ENCODE measurements at regions not wholly inside any gene's neighbourhood (a gene's known extent, or its start where the extent isn't known, plus 50 kb on each side); places are given as distances from the start of the nearest gene placed in this dataset.
A peak's percentile ranks its signal among the peaks of the same experiment; 100 is the strongest.

DNA sequence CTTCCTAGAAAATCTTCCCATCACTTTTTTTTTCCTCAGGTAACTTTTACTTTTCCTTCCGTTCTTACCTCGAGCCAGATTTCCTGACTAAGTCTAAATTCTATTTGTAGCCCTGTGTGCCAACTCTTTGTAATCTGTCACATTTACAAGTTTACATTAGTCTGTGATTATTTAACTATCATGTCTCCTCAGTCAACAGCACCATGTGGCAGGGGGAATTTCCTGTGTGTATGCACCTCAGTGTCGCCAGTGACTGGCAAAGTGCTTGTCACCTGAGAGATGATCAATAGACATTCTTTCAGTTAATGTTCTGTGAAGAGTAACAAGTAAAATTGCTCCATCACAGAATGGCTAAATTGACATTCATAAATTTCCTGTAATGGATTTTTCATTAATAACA, 468.5 kb downstream of the PDGFC start:
- no peak for DNase-seq (ENCODE audit: low spot score)
- no peak for ATAC-seq

DNA sequence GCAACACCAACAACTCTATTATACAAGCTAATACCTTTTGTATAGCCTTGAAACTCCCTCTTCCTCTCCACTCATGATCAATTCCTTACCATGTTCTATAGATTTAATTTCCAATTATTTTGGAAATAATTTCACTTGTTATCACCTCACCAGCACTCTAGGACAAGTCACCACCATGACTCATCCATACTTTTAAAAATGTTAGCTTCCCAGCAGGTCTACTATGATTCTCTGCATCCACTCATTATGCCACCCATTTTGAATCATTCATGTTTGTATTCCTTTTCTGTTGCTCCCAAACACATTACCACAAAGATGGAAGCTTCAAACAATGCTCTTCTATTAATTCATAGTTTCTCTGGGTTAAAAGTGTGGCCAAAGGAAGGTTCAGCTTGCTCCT, 469.6 kb downstream of the PDGFC start:
- ATAC-seq (no peak), DNase-seq (ENCODE audit: low spot score) (no peak)

GRCh38 chr4:156499684-156500083, 471.9 kb downstream of the PDGFC start:
- DNase-seq (ENCODE audit: low spot score) = no peak

DNA sequence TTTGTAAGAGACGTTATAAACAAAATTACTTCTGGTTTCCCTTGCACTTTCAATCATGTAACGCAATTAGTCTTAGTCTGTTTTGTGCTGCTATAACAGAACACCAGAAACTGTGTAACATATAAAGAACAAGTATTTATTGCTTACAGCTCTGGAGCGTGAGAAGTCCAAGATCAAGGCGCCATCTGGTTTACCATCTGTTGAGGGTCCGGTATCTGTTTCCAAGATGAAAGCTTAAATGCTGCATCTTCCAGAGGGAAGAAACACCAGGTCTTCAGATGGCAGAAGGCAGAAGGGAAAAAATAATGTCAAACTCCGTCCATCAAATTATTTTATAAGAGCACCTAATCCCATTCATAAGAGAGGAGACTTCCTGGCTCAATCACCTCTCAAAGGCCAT, 474.1 kb downstream of the PDGFC start:
- DNase-seq (ENCODE audit: low spot score) (no peak), ATAC-seq (no peak)

More at GRCh38 chr4:156499684-156500083, 471.9 kb downstream of the PDGFC start:
- ATAC-seq = no peak

- DNase-seq (ENCODE audit: low spot score) (no peak), ATAC-seq (no peak)
These were observed 474.8 kb downstream of the PDGFC start for GRCh38 chr4:156496797-156497196.

- DNase-seq (ENCODE audit: low spot score) (no peak), ATAC-seq (no peak)
These were observed 475.8 kb downstream of the PDGFC start for GRCh38 chr4:156495836-156496235.

DNA sequence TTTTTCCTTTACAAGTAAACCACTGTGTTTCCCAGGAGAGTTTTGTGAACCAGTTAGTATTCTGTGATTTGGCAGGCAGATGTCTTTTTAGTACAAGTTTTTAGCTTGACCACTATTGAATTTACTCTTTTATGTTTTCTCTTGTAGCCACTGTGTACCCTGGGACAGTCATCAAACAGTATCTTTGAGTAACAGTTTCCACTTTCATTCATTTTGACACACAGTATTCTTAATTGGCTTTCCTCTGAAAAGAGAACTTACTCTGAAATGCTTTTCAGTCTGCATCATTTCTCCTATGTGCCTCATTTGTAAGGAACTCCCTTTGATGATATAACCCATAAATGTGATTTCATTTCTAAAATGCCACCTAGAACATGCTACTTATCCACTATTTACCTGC, 476.5 kb downstream of the PDGFC start:
- no peak for DNase-seq (ENCODE audit: low spot score)
- no peak for ATAC-seq

GRCh38 chr4:156493858-156494257, 477.7 kb downstream of the PDGFC start:
- DNase-seq (ENCODE audit: low spot score) = no peak
- ATAC-seq = no peak

GRCh38 chr4:156487107-156487506, 484.5 kb downstream of the PDGFC start:
- DNase-seq (ENCODE audit: low spot score) (no peak), ATAC-seq (no peak)

DNA sequence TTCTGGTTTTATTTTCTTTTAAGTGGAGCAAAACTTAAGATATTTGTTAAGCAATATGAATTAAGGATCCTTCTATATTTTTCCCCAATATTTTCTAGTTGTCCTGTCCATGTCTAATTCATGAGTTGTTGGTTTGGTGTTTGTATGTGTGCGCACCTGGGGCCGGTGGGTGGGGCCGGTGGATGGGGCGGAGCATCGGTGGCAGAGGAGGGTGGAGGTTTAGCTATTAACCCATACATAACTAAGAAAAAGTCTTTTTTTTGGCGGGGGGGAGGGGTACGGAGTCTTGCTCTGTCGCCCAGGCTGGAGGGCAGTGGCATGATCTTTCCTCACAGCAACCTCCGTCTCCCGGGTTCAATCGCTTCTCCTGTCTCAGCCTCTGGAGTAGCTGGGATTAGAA, 489.8 kb downstream of the PDGFC start:
- no peak for ATAC-seq

DNA sequence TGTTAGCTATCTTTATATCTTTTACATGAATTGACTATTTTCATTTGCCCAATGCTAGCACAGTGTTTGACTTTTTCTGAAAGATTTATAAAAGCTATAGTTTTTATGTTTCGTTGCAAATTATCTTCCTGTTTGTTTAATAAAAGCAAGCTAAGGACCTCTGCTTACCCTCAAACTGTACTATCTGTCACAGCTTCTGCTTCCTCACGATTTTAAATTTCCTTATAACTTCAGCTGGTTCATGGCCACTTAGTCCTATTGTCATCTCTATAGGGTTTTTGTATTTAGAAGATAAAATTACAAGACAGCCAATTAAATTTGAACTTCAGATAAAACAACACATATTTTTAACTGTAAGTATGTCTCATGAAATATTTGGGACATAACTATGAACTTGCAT, 494.0 kb downstream of the PDGFC start:
- DNase-seq (ENCODE audit: low spot score) (no peak), ATAC-seq (no peak)

More for the DNA sequence above, 489.8 kb downstream of the PDGFC start:
- DNase-seq (ENCODE audit: low spot score) = no peak

DNA sequence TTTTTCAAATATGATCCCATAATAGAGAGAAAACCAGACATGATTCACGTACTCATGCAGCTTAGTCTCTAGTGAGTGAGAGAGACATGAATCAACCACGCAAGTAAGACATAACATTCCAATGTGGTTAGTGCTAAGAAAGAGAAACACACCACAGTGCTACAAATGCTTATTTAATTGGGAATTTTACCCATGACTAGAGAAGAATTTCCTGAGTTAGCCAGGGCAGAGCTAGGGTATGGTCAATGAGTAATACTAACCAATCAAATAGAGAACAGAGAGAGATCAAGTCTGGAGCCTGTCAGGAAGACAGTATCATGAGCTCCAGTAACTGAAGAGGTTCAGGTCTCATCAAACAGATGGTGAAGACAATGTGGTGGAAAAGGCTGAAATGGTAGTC, 495.2 kb downstream of the PDGFC start:
- no peak for DNase-seq (ENCODE audit: low spot score)
- no peak for ATAC-seq

DNA sequence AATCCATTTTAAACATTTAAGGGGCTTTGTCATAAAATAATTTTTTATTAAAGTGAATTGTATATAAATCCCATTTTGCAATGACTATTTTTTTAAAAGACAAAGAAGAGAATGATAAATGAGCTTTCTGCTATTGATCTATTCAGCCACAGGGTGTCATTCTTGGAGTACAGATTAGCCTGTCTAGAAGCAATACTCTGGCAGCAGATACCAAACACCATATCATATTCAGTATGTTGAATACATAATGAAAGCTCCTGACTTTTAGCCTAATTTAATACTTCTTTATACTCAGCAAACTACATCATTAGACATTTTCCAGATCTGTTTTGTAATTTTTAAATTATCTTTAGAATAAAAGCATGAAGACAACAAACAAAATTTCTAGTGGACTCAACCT, 496.3 kb downstream of the PDGFC start:
- peak; percentile 76 for ATAC-seq
- DNase-seq (ENCODE audit: low spot score) = no peak

- ATAC-seq (no peak), DNase-seq (ENCODE audit: low spot score) (no peak)
These were observed 498.4 kb downstream of the PDGFC start for GRCh38 chr4:156473151-156473550.

DNA sequence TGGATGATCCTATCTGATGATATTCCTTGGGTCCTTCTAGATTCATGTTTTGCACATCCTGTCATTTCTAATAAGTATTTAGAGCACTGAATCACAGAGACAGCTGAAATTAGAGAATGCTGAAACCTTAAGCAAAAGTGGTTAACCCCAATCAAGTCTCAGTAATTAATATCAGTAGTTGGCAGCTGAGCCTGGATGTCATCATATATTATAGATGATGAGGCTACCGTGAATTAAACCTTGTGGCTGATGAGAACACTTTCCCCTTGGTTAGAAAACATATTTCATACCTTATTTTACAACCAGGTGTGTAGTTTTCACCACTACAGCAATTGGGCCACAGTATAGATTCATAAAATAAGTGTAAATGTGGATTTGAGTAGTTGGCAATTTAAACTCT, 499.0 kb downstream of the PDGFC start:
- DNase-seq (ENCODE audit: low spot score) = no peak
- ATAC-seq = no peak

DNA sequence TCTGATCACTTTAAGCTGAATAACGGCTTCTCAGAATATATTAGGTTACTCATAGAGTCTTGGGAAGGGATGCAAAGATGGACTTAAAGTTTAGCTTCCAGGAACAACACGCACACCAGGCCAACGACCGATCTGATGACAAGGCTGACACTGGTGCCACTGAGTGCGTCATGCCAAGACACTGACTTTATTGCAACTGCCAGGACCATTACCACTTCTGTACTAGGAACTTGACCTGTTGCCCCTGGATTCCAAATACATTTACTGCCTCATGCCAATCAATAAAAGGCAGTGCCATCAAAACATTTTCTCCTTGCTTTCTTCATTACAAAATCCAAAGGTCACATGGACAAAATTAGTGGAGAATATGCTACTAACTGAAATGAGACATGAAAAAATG, 505.9 kb upstream of the CTSO start:
- ATAC-seq (no peak), DNase-seq (ENCODE audit: low spot score) (no peak)

GRCh38 chr4:156456830-156457229, 503.2 kb upstream of the CTSO start:
- ATAC-seq (no peak), DNase-seq (ENCODE audit: low spot score) (no peak)

DNA sequence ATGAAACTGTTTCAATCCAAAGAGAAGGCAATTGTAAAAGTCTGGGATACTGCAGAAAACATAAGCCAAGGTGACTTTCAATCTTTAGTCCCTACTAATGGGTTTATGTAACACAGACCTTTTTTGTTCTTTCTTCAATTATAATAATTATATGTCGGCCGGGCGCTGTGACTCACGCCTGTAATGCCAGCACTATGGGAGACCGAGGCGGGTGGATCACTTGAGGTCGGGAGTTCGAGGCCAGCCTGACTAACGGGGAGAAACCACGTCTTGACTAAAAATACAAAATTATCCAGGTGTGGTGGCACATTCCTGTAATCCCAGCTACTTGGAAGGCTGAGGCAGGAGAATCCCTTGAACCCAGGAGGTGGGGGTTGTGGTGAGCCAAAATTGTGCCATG, 489.8 kb upstream of the CTSO start:
- DNase-seq (ENCODE audit: low spot score) (no peak), ATAC-seq (no peak)

- ATAC-seq (no peak), DNase-seq (ENCODE audit: low spot score) (no peak)
These were observed 489.2 kb upstream of the CTSO start for GRCh38 chr4:156442912-156443311.

- DNase-seq (ENCODE audit: low spot score) (no peak), ATAC-seq (no peak)
These were observed 486.0 kb upstream of the CTSO start for GRCh38 chr4:156439576-156440200.

DNA sequence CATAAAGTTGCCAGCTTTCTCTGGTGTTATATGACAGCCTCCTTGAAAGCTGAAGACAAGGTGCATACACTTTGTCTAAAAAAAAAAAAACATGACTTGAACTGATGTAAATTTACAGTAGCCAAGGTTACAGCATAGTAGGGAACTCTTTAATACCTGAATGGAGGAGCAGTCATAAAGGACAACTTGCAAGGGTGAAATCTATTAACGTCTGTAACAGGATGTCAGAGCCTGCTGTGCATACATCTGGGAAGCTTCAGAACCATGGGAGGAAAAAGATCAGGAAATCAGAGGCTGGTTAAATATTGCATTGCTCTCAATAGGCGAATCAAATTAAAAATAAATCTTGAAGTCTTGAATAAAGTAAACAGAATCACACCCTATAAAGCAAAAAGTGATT, 484.0 kb upstream of the CTSO start:
- DNase-seq (ENCODE audit: low spot score) (no peak), ATAC-seq (no peak)

DNA sequence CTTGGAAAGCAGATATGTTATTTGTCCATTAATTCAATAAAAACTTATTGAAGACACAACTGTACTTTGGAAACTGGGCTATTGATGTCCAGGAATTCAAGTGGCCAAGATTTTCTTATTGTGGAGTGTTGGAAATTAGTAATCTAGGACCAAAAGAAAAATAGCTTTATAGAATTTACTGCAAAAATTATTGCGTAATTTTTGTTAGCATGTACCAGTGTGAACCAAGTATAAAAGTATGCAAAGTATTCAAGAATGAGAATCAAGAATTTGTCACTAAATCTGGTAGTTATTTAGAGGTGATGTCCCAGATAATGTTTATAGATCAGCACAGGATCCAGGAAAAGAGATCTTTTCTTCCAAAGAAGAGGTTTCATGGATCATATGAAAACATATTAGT, 468.9 kb upstream of the CTSO start:
- DNase-seq (ENCODE audit: low spot score) (no peak), ATAC-seq (no peak)

GRCh38 chr4:156420623-156421022, 467.0 kb upstream of the CTSO start:
- ATAC-seq = no peak
- no peak for DNase-seq (ENCODE audit: low spot score)

Data from left lobe of liver (tissue), 2 donors.